GM12801 (cell line): ENCODE measurements at regions not wholly inside any gene's neighbourhood (a gene's known extent, or its start where the extent isn't known, plus 50 kb on each side); places are given as distances from the start of the nearest gene placed in this dataset.

Experiments
- CTCF ChIP-seq: IDR thresholded peaks from one replicate; pipeline ENCODE4 v1.5.1; 2011; ENCODE audit warnings: control low read depth; ENCODE audit not compliant: insufficient read length; ENCODE audit errors: extremely low read depth

- TF ChIP-seq CTCF = no peak
Measured at GRCh38 chr13:73335210-73335609, 276.4 kb downstream of the KLF5 start.

GRCh38 chr13:73334445-73334844, 275.6 kb downstream of the KLF5 start:
- TF ChIP-seq CTCF = no peak

- TF ChIP-seq CTCF = no peak
Measured at GRCh38 chr13:73331556-73331955, 272.8 kb downstream of the KLF5 start.

GRCh38 chr13:73329355-73329754, 270.6 kb downstream of the KLF5 start:
- TF ChIP-seq CTCF = no peak

GRCh38 chr13:73327579-73327978, 268.8 kb downstream of the KLF5 start:
- TF ChIP-seq CTCF = no peak

GRCh38 chr13:73325723-73326558, 267.1 kb downstream of the KLF5 start:
- TF ChIP-seq CTCF = no peak

GRCh38 chr13:73324842-73325722, 266.3 kb downstream of the KLF5 start:
- no peak for TF ChIP-seq CTCF
